ENCODE measurements at regions not wholly inside any gene's neighbourhood (a gene's known extent, or its start where the extent isn't known, plus 50 kb on each side); places are given as distances from the start of the nearest gene placed in this dataset.
"Not testable (repeated sequence)": the region's sequence is repeated elsewhere in the genome, so short reads cannot be mapped to it uniquely, and the experiment has no call there.

GRCh38 chr1:87398641-87399040 lies 70.0 kb downstream of the LMO4 start:
- DNase-seq = no peak

GRCh38 chr1:87399264-87399663 lies 70.6 kb downstream of the LMO4 start:
- no peak for DNase-seq

- DNase-seq = no peak
These were observed 71.0 kb downstream of the LMO4 start for GRCh38 chr1:87399701-87400100.

GRCh38 chr1:87400813-87401212 lies 72.1 kb downstream of the LMO4 start:
- DNase-seq = no peak

GRCh38 chr1:87402241-87403002 lies 73.7 kb downstream of the LMO4 start:
- DNase-seq = no peak

GRCh38 chr1:87403061-87403820 lies 74.6 kb downstream of the LMO4 start:
- no peak for DNase-seq

GRCh38 chr1:87404296-87404695 lies 75.6 kb downstream of the LMO4 start:
- no peak for DNase-seq

- no peak for DNase-seq
These were observed 80.1 kb downstream of the LMO4 start for GRCh38 chr1:87408665-87409248.

GRCh38 chr1:87410776-87411480 lies 82.2 kb downstream of the LMO4 start:
- DNase-seq = no peak

GRCh38 chr1:87413846-87414245 lies 85.2 kb downstream of the LMO4 start:
- not testable (repeated sequence) for DNase-seq

GRCh38 chr1:87418048-87418447 lies 89.4 kb downstream of the LMO4 start:
- no peak for DNase-seq

GRCh38 chr1:87421809-87422208 lies 93.1 kb downstream of the LMO4 start:
- DNase-seq = no peak

GRCh38 chr1:87424541-87424940 lies 95.9 kb downstream of the LMO4 start:
- DNase-seq = no peak

- no peak for DNase-seq
These were observed 98.0 kb downstream of the LMO4 start for GRCh38 chr1:87426463-87427249.

GRCh38 chr1:87428367-87428766 lies 99.7 kb downstream of the LMO4 start:
- no peak for DNase-seq

GRCh38 chr1:87428883-87429282 lies 100.2 kb downstream of the LMO4 start:
- no peak for DNase-seq

GRCh38 chr1:87432685-87433084 lies 104.0 kb downstream of the LMO4 start:
- DNase-seq = no peak

GRCh38 chr1:87433101-87433500 lies 104.4 kb downstream of the LMO4 start:
- DNase-seq = not testable (repeated sequence)

- no peak for DNase-seq
These were observed 106.8 kb downstream of the LMO4 start for GRCh38 chr1:87435484-87435883.

- DNase-seq = not testable (repeated sequence)
These were observed 107.4 kb downstream of the LMO4 start for GRCh38 chr1:87436115-87436514.

GRCh38 chr1:87436534-87436933 lies 107.9 kb downstream of the LMO4 start:
- DNase-seq = no peak

- DNase-seq = no peak
These were observed 109.1 kb downstream of the LMO4 start for GRCh38 chr1:87437663-87438295.

Data from activated CD4-positive, CD25-positive, alpha-beta regulatory T cell (primary cell).